K562 (cell line): ENCODE measurements at regions not wholly inside any gene's neighbourhood (a gene's known extent, or its start where the extent isn't known, plus 50 kb on each side); places are given as distances from the start of the nearest gene placed in this dataset.

ENCODE experiments used
- ELF1 ChIP-seq: fragments of 200-800 bp; sonication (Bioruptor generic); IDR thresholded peaks from 2 replicates; pipeline ENCODE4 v1.6.1; 2016; ENCODE audit warnings: missing genetic modification characterization, missing compliant biosample characterization
- JUNB ChIP-seq: fragments of 450-650 bp; formaldehyde crosslinking; conservative IDR thresholded peaks from 2 replicates; pipeline ENCODE4 v1.4.0; 2020; ENCODE audit warnings: mild to moderate bottlenecking
- MYBL2 ChIP-seq, 2 experiments: fragments of 450-650 bp in 1 of 2; sonication (generic) in 1 of 2; formaldehyde crosslinking in 1 of 2; IDR thresholded peaks; 2 replicates each; pipeline versions ENCODE4 v1.6.1 to v1.8.1; 2017 to 2022; ENCODE audit warnings: borderline replicate concordance in 1 of 2, inconsistent platforms in 1 of 2, low read depth in 1 of 2, mild to moderate bottlenecking in 1 of 2, missing genetic modification reagents in 1 of 2, moderate library complexity in 1 of 2
- NFRKB ChIP-seq: fragments of 450-650 bp; IDR thresholded peaks from 2 replicates; pipeline ENCODE4 v1.6.1; 2016; ENCODE audit warnings: low read depth
- POLR2A ChIP-seq: fragments of 450-650 bp; conservative IDR thresholded peaks from 2 replicates; pipeline ENCODE4 v1.6.1; 2016
- ZBTB7A ChIP-seq: IDR thresholded peaks from 2 replicates; pipeline ENCODE4 v1.6.1; 2011; ENCODE audit warnings: low read depth, mild to moderate bottlenecking, low read length, moderate library complexity, borderline replicate concordance; ENCODE audit not compliant: control insufficient read depth
- ZNF384 ChIP-seq: IDR thresholded peaks from 2 replicates; pipeline ENCODE4 v1.6.1; 2012; ENCODE audit warnings: low read depth, low read length, improper control_type of control experiment
- ZNF445 ChIP-seq: fragments of 250-450 bp; sonication (Bioruptor Pico); IDR thresholded peaks from 2 replicates; pipeline ENCODE4 v1.4.0; 2020; ENCODE audit warnings: low read depth, mild to moderate bottlenecking, moderate library complexity
- TF ChIP-seq, protein P1 (sequence below): sonication (generic); formaldehyde crosslinking; IDR thresholded peaks from 2 replicates; pipeline ENCODE4 v1.8.1; 2022; ENCODE audit warnings: missing genetic modification reagents
- TF ChIP-seq, protein P2 (sequence below): sonication (generic); formaldehyde crosslinking; IDR thresholded peaks from 2 replicates; pipeline ENCODE4 v1.8.1; 2023; ENCODE audit warnings: missing genetic modification reagents, mild to moderate bottlenecking, borderline replicate concordance
- TF ChIP-seq, protein P3 (sequence below), 2 experiments: fragments of 450-650 bp; formaldehyde crosslinking in 1 of 2; IDR thresholded peaks; 2 replicates each; pipeline versions ENCODE4 v1.4.0 to v1.6.1; 2014 to 2020; ENCODE audit warnings: mild to moderate bottlenecking in 2 of 2, borderline replicate concordance in 1 of 2, low read depth in 1 of 2
- TF ChIP-seq, protein P4 (sequence below): fragments of 250-450 bp; sonication (Bioruptor Pico); IDR thresholded peaks from 2 replicates; pipeline ENCODE4 v1.8.0; 2021; ENCODE audit warnings: moderate library complexity, mild to moderate bottlenecking, inconsistent platforms

DNA sequence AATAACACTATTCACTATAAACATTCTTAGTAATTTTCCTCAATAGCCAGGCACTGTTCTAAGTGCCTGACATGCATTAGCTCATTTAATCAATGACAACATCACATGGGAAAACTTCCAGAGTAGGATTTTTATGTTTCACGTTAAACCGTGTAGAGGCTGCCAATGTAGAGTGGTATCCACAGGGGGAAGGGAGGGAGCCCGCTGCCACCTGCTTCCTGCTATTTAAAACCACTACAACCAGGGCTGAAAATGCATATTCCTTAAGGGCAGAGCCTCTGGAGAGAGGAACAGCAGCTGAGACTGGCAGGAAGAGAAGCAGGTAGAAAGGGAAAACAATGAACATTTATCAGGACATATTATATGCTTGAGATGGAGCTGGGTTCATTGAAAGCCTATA, 684.3 kb upstream of the AUTS2 start:
- TF ChIP-seq JUNB (no peak), POLR2A (no peak), MYBL2 (IDR thresholded peaks at IDR 0.05; ENCODE audit: low read depth) (no peak), MYBL2 (CRISPR knock-in tag; IDR thresholded peaks at IDR 0.05; ENCODE audit: borderline replicate concordance) (no peak), ZNF384 (no peak), NFRKB (no peak), ZBTB7A (no peak), ELF1 (no peak), ZNF445 (CRISPR knock-in tag) (no peak)
- TF ChIP-seq, protein P1, sequence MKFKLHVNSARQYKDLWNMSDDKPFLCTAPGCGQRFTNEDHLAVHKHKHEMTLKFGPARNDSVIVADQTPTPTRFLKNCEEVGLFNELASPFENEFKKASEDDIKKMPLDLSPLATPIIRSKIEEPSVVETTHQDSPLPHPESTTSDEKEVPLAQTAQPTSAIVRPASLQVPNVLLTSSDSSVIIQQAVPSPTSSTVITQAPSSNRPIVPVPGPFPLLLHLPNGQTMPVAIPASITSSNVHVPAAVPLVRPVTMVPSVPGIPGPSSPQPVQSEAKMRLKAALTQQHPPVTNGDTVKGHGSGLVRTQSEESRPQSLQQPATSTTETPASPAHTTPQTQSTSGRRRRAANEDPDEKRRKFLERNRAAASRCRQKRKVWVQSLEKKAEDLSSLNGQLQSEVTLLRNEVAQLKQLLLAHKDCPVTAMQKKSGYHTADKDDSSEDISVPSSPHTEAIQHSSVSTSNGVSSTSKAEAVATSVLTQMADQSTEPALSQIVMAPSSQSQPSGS (CRISPR knock-in tag): no peak
- TF ChIP-seq, protein P2, sequence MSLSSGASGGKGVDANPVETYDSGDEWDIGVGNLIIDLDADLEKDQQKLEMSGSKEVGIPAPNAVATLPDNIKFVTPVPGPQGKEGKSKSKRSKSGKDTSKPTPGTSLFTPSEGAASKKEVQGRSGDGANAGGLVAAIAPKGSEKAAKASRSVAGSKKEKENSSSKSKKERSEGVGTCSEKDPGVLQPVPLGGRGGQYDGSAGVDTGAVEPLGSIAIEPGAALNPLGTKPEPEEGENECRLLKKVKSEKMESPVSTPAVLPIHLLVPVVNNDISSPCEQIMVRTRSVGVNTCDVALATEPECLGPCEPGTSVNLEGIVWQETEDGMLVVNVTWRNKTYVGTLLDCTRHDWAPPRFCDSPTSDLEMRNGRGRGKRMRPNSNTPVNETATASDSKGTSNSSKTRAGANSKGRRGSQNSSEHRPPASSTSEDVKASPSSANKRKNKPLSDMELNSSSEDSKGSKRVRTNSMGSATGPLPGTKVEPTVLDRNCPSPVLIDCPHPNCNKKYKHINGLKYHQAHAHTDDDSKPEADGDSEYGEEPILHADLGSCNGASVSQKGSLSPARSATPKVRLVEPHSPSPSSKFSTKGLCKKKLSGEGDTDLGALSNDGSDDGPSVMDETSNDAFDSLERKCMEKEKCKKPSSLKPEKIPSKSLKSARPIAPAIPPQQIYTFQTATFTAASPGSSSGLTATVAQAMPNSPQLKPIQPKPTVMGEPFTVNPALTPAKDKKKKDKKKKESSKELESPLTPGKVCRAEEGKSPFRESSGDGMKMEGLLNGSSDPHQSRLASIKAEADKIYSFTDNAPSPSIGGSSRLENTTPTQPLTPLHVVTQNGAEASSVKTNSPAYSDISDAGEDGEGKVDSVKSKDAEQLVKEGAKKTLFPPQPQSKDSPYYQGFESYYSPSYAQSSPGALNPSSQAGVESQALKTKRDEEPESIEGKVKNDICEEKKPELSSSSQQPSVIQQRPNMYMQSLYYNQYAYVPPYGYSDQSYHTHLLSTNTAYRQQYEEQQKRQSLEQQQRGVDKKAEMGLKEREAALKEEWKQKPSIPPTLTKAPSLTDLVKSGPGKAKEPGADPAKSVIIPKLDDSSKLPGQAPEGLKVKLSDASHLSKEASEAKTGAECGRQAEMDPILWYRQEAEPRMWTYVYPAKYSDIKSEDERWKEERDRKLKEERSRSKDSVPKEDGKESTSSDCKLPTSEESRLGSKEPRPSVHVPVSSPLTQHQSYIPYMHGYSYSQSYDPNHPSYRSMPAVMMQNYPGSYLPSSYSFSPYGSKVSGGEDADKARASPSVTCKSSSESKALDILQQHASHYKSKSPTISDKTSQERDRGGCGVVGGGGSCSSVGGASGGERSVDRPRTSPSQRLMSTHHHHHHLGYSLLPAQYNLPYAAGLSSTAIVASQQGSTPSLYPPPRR (CRISPR knock-in tag): no peak
- TF ChIP-seq, protein P3, sequence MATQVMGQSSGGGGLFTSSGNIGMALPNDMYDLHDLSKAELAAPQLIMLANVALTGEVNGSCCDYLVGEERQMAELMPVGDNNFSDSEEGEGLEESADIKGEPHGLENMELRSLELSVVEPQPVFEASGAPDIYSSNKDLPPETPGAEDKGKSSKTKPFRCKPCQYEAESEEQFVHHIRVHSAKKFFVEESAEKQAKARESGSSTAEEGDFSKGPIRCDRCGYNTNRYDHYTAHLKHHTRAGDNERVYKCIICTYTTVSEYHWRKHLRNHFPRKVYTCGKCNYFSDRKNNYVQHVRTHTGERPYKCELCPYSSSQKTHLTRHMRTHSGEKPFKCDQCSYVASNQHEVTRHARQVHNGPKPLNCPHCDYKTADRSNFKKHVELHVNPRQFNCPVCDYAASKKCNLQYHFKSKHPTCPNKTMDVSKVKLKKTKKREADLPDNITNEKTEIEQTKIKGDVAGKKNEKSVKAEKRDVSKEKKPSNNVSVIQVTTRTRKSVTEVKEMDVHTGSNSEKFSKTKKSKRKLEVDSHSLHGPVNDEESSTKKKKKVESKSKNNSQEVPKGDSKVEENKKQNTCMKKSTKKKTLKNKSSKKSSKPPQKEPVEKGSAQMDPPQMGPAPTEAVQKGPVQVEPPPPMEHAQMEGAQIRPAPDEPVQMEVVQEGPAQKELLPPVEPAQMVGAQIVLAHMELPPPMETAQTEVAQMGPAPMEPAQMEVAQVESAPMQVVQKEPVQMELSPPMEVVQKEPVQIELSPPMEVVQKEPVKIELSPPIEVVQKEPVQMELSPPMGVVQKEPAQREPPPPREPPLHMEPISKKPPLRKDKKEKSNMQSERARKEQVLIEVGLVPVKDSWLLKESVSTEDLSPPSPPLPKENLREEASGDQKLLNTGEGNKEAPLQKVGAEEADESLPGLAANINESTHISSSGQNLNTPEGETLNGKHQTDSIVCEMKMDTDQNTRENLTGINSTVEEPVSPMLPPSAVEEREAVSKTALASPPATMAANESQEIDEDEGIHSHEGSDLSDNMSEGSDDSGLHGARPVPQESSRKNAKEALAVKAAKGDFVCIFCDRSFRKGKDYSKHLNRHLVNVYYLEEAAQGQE (IDR thresholded peaks at IDR 0.05; ENCODE audit: borderline replicate concordance): no peak
- TF ChIP-seq, protein P3 (CRISPR knock-in tag; IDR thresholded peaks at IDR 0.05; ENCODE audit: low read depth): no peak
- TF ChIP-seq, protein P4, sequence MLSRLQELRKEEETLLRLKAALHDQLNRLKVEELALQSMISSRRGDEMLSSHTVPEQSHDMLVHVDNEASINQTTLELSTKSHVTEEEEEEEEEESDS (CRISPR knock-in tag): no peak
